ENCODE measurements at regions not wholly inside any gene's neighbourhood (a gene's known extent, or its start where the extent isn't known, plus 50 kb on each side); places are given as distances from the start of the nearest gene placed in this dataset.
"Not testable (repeated sequence)": the region's sequence is repeated elsewhere in the genome, so short reads cannot be mapped to it uniquely, and the experiment has no call there.

GRCh38 chr3:59366218-59366617 lies 316.4 kb upstream of the CFAP20DC start:
- POLR2A ChIA-PET = no interaction called here
- Mint-ChIP-seq H3K4me3 (no peak overlapping the region), H3K36me3 (peaks cover 0 to 9% (median 8%) of the 10 kb centered on the region in 3 donors), H3K9me3 (peaks cover 0 to 7% (median 0%) of the 10 kb centered on the region in 9 donors), H3K27ac (no peak overlapping the region), H3K4me1 (peaks cover 9 to 14% (median 11%) of the 10 kb centered on the region in 4 donors), H3K27me3 (peaks cover 0 to 2% (median 0%) of the 10 kb centered on the region in 5 donors)
- ATAC-seq = no peak
- no peak for DNase-seq

- Mint-ChIP-seq H3K27me3 (peaks cover 0 to 2% (median 0%) of the 10 kb centered on the region in 5 donors), H3K36me3 (peaks cover 0 to 15% (median 11%) of the 10 kb centered on the region in 3 donors), H3K4me1 (peaks cover 8 to 14% (median 10%) of the 10 kb centered on the region in 4 donors), H3K27ac (no peak overlapping the region), H3K9me3 (peaks cover 0 to 12% (median 0%) of the 10 kb centered on the region in 9 donors), H3K4me3 (no peak overlapping the region)
- POLR2A ChIA-PET = interaction anchor here (1.5 kb wide), 1 partner anchor 13 kb away, joined by 3 read pairs; no protein-coding TSS in a partner anchor
- ATAC-seq = no peak
- no peak for DNase-seq
These were observed 314.7 kb upstream of the CFAP20DC start for GRCh38 chr3:59364496-59364895.

DNA sequence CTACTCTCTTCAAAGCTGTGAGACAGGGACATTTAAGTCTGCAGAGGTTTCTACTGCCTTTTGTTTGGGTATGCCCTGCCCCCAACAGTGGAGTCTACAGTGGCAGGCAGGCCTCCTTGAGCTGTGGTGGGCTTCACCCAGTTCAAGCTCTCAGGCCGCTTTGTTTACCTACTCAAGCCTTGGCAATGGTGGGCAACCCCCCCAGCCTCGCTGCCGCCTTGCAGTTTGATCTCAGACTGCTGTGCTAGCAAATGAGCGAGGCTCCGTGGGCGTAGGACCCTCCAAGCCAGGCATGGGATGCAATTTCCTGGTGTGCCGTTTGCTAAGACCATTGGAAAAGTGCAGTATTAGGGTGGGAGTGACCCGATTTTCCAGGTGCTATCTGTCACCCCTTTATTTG lies 310.5 kb upstream of the CFAP20DC start:
- H3K4me1 Mint-ChIP-seq, DNase-seq, ATAC-seq, H3K27me3 Mint-ChIP-seq, H3K4me3 Mint-ChIP-seq, POLR2A ChIA-PET, H3K27ac Mint-ChIP-seq: not testable (repeated sequence)
- Mint-ChIP-seq H3K36me3 (peaks cover 0 to 31% (median 14%) of the 10 kb centered on the region in 3 donors), H3K9me3 (peaks cover 0 to 38% (median 7%) of the 10 kb centered on the region in 9 donors)

GRCh38 chr3:59341459-59341858 lies 291.6 kb upstream of the CFAP20DC start:
- peaks cover 0 to 2% (median 0%) of the 10 kb centered on the region in 9 donors for H3K9me3 Mint-ChIP-seq
- no peaks in the 10 kb centered on the region for H3K27me3 Mint-ChIP-seq
- POLR2A ChIA-PET = no interaction called here
- H3K36me3 Mint-ChIP-seq = no peaks in the 10 kb centered on the region
- H3K4me3 Mint-ChIP-seq = no peak overlapping the region
- ATAC-seq = no peak
- DNase-seq = no peak
- H3K4me1 Mint-ChIP-seq = peaks cover 5 to 14% (median 7%) of the 10 kb centered on the region in 4 donors
- no peak overlapping the region for H3K27ac Mint-ChIP-seq

GRCh38 chr3:59339818-59340217 lies 290.0 kb upstream of the CFAP20DC start:
- H3K4me3 Mint-ChIP-seq = peak overlapping the region in 1 of 10 donors; percentile 19

DNA sequence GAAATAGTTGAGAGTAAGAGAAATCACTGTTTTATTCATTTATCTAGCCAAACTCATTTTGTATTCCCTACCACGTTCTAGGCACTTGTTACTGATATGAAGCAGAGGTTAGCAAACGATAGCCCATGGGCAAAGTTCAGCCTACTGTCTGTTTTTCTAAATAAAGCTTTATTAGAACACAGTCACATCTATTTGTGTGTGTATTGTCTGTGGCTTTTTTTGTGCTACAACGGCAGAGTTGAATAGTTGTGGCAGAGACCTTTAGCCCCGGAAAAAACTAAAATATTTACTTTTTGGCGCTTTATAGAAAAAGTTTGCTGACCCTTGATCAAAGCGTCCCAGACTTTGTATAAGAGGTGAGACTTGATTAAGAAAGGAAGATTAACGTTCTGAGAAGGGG lies 289.1 kb upstream of the CFAP20DC start:
- Mint-ChIP-seq H3K4me1 (peaks cover 5 to 14% (median 7%) of the 10 kb centered on the region in 4 donors), H3K4me3 (no peak overlapping the region), H3K27me3 (no peaks in the 10 kb centered on the region), H3K9me3 (peaks cover 0 to 5% (median 0%) of the 10 kb centered on the region in 9 donors), H3K27ac (no peak overlapping the region), H3K36me3 (peaks cover 0 to 2% (median 0%) of the 10 kb centered on the region in 3 donors)
- POLR2A ChIA-PET = no interaction called here
- DNase-seq (no peak), ATAC-seq (no peak)

More at GRCh38 chr3:59339818-59340217, 290.0 kb upstream of the CFAP20DC start:
- no peak for DNase-seq
- Mint-ChIP-seq H3K27ac (peak overlapping the region in 2 of 10 donors; percentile 67 to 77), H3K4me1 (peaks cover 5 to 14% (median 7%) of the 10 kb centered on the region in 4 donors), H3K27me3 (no peaks in the 10 kb centered on the region), H3K36me3 (no peaks in the 10 kb centered on the region), H3K9me3 (no peaks in the 10 kb centered on the region)
- no peak for ATAC-seq
- POLR2A ChIA-PET = no interaction called here

DNA sequence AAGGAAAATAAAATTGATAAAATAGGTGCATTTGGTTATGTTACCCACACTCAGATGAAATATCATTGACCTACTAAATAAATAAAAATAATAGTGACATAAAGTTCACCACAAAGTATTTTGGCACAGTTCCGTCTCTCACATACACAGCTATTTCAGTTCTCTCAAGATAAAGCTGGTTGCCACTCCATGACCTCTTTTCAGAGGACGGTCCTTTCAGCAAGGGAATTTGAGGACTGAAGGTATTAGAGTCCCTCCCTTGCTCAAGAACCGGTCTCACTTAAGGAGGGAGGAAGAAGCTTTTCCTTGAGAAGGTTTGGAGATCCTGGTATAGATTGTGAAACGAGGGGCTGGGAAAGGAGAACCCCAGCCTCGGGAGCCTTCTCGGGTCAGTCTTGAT lies 285.5 kb upstream of the CFAP20DC start:
- Mint-ChIP-seq H3K27me3 (no peaks in the 10 kb centered on the region), H3K27ac (peak overlapping the region in 1 of 10 donors; percentile 5), H3K9me3 (peaks cover 0 to 17% (median 3%) of the 10 kb centered on the region in 9 donors), H3K36me3 (peaks cover 0 to 5% (median 0%) of the 10 kb centered on the region in 3 donors), H3K4me1 (peaks cover 5 to 9% (median 7%) of the 10 kb centered on the region in 4 donors), H3K4me3 (no peak overlapping the region)
- DNase-seq (no peak), ATAC-seq (no peak)
- POLR2A ChIA-PET = no interaction called here

DNA sequence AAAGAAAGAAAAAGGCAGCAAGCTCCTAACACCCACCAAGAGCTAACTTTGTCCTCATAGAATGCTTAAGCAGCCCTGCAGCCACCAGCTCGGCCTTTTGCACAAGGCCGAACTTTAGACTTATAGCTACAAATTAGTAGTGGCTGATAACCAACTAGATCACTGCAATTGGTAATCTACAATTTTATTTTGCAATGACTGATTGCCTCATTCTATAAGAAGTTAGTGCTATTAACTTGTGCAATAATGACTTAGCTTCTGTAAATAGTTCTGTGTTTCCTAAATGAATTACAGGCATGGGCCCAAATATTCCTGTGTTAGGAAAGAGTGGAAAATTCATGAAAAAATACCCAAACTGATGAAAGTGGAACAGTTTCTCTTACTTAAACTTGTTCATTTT lies 284.8 kb upstream of the CFAP20DC start:
- Mint-ChIP-seq H3K36me3 (peaks cover 0 to 5% (median 0%) of the 10 kb centered on the region in 3 donors), H3K4me1 (peaks cover 0 to 4% (median 1%) of the 10 kb centered on the region in 4 donors), H3K27ac (no peak overlapping the region), H3K27me3 (peaks cover 0 to 5% (median 0%) of the 10 kb centered on the region in 5 donors), H3K4me3 (no peak overlapping the region), H3K9me3 (peaks cover 0 to 17% (median 3%) of the 10 kb centered on the region in 9 donors)
- POLR2A ChIA-PET = no interaction called here
- ATAC-seq = no peak
- DNase-seq = no peak

- peaks cover 0 to 12% (median 0%) of the 10 kb centered on the region in 9 donors for H3K9me3 Mint-ChIP-seq
- no peak for ATAC-seq
- no peak overlapping the region for H3K27ac Mint-ChIP-seq
- H3K27me3 Mint-ChIP-seq = peaks cover 0 to 5% (median 0%) of the 10 kb centered on the region in 5 donors
- H3K36me3 Mint-ChIP-seq = no peaks in the 10 kb centered on the region
- POLR2A ChIA-PET = interaction anchor here (0.5 kb wide), 1 partner anchor 909 kb away, joined by 3 read pairs; no protein-coding TSS in a partner anchor
- H3K4me3 Mint-ChIP-seq = no peak overlapping the region
- peaks cover 0 to 2% (median 0%) of the 10 kb centered on the region in 4 donors for H3K4me1 Mint-ChIP-seq
- no peak for DNase-seq
These were observed 277.6 kb upstream of the CFAP20DC start for GRCh38 chr3:59327376-59327808.

- Mint-ChIP-seq H3K27ac (no peak overlapping the region), H3K4me3 (no peak overlapping the region), H3K9me3 (peaks cover 0 to 12% (median 0%) of the 10 kb centered on the region in 9 donors), H3K36me3 (no peaks in the 10 kb centered on the region), H3K27me3 (peaks cover 0 to 5% (median 0%) of the 10 kb centered on the region in 5 donors), H3K4me1 (peaks cover 0 to 2% (median 0%) of the 10 kb centered on the region in 4 donors)
- DNase-seq (no peak), ATAC-seq (no peak)
- POLR2A ChIA-PET = interaction anchor here (0.5 kb wide), 1 partner anchor 910 kb away, joined by 3 read pairs; no protein-coding TSS in a partner anchor
These were observed 276.6 kb upstream of the CFAP20DC start for GRCh38 chr3:59326246-59327024.

- Mint-ChIP-seq H3K9me3 (peaks cover 0 to 7% (median 0%) of the 10 kb centered on the region in 9 donors), H3K4me1 (no peaks in the 10 kb centered on the region), H3K27ac (no peak overlapping the region), H3K4me3 (no peak overlapping the region), H3K36me3 (no peaks in the 10 kb centered on the region), H3K27me3 (no peaks in the 10 kb centered on the region)
- ATAC-seq = no peak
- POLR2A ChIA-PET = no interaction called here
- no peak for DNase-seq
These were observed 272.2 kb upstream of the CFAP20DC start for GRCh38 chr3:59321881-59322540.

GRCh38 chr3:59320080-59320479 lies 270.3 kb upstream of the CFAP20DC start:
- no peak for ATAC-seq
- DNase-seq = no peak
- POLR2A ChIA-PET = no interaction called here
- no peaks in the 10 kb centered on the region for H3K4me1 Mint-ChIP-seq
- H3K36me3 Mint-ChIP-seq = no peaks in the 10 kb centered on the region
- H3K4me3 Mint-ChIP-seq = no peak overlapping the region
- no peaks in the 10 kb centered on the region for H3K27me3 Mint-ChIP-seq
- H3K27ac Mint-ChIP-seq = no peak overlapping the region
- peaks cover 0 to 3% (median 0%) of the 10 kb centered on the region in 9 donors for H3K9me3 Mint-ChIP-seq

- Mint-ChIP-seq H3K27ac (no peak overlapping the region), H3K9me3 (peaks cover 0 to 3% (median 0%) of the 10 kb centered on the region in 9 donors), H3K4me3 (no peak overlapping the region), H3K27me3 (no peaks in the 10 kb centered on the region), H3K36me3 (no peaks in the 10 kb centered on the region), H3K4me1 (no peaks in the 10 kb centered on the region)
- DNase-seq (no peak), ATAC-seq (no peak)
- POLR2A ChIA-PET = no interaction called here
These were observed 269.6 kb upstream of the CFAP20DC start for GRCh38 chr3:59319442-59319841.
